CD14-positive monocyte (primary cell): ENCODE measurements at regions not wholly inside any gene's neighbourhood (a gene's known extent, or its start where the extent isn't known, plus 50 kb on each side); places are given as distances from the start of the nearest gene placed in this dataset.

Source experiments
- DNase-seq, 3 donors: peaks; one replicate each; pipeline ENCODE4 v3.0.0-alpha.2; 2011 to 2022
- H2AFZ ChIP-seq: 2 replicates; pipeline ENCODE4 v1.6.0; 2012; ENCODE audit warnings: mild to moderate bottlenecking, low read depth, low read length, inconsistent platforms; ENCODE audit not compliant: insufficient read depth, poor library complexity, severe bottlenecking
- H3K27ac ChIP-seq, 2 donors: 1 replicate in 1 of 2; 2 replicates in 1 of 2; pipeline ENCODE4 v1.5.1; 2012 to 2013; ENCODE audit warnings: low read length in 2 of 2, control low read depth in 1 of 2, inconsistent platforms in 1 of 2, low read depth in 1 of 2, mild to moderate bottlenecking in 1 of 2
- H3K27me3 ChIP-seq, 2 donors: one replicate each; pipeline versions ENCODE4 v1.6.0 to v1.6.1; 2011 to 2013; ENCODE audit warnings: low read length in 2 of 2; ENCODE audit not compliant: control insufficient read depth in 2 of 2, insufficient read depth in 2 of 2
- H3K36me3 ChIP-seq, 2 donors: replicated peaks in 1 of 2; 1 replicate in 1 of 2; 2 replicates in 1 of 2; pipeline versions ENCODE4 v1.5.1 to v1.6.1; 2012 to 2013; ENCODE audit warnings: low read length in 2 of 2, control low read depth in 1 of 2, inconsistent platforms in 1 of 2, mild to moderate bottlenecking in 1 of 2; ENCODE audit not compliant: insufficient read depth in 2 of 2, control insufficient read depth in 1 of 2
- H3K4me1 ChIP-seq, 2 donors: 1 replicate in 1 of 2; 2 replicates in 1 of 2; pipeline versions ENCODE4 v1.5.1 to v1.6.1; 2012 to 2013; ENCODE audit warnings: low read length in 2 of 2, control low read depth in 1 of 2, inconsistent platforms in 1 of 2, mild to moderate bottlenecking in 1 of 2, moderate library complexity in 1 of 2; ENCODE audit not compliant: insufficient read depth in 2 of 2, control insufficient read depth in 1 of 2
- H3K4me2 ChIP-seq: replicated peaks from 2 replicates; pipeline ENCODE3; 2012; ENCODE audit warnings: low read length, moderate library complexity, mild to moderate bottlenecking; ENCODE audit not compliant: poor library complexity, severe bottlenecking; ENCODE audit errors: extremely low read depth
- H3K4me3 ChIP-seq, 3 experiments: fragments of 200-600 bp in 1 of 3; sonication (generic) in 1 of 3; replicated peaks in 1 of 3; 1 replicate in 2 of 3; 2 replicates in 1 of 3; pipeline ENCODE4 v1.5.1; 2011 to 2013; ENCODE audit warnings: low read length in 3 of 3, mild to moderate bottlenecking in 3 of 3, control low read depth in 2 of 3, low read depth in 2 of 3, inconsistent platforms in 1 of 3, moderate library complexity in 1 of 3
- H3K79me2 ChIP-seq: 2 replicates; pipeline ENCODE4 v1.6.0; 2012; ENCODE audit warnings: mild to moderate bottlenecking, control low read depth, inconsistent platforms, low read length, moderate library complexity; ENCODE audit not compliant: insufficient read depth
- H3K9ac ChIP-seq: 2 replicates; pipeline ENCODE4 v1.6.0; 2017; ENCODE audit warnings: low read length, mild to moderate bottlenecking; ENCODE audit not compliant: insufficient read depth, poor library complexity, severe bottlenecking
- H3K9me3 ChIP-seq, 2 donors: replicated peaks in 1 of 2; 1 replicate in 1 of 2; 2 replicates in 1 of 2; pipeline versions ENCODE4 v1.5.1 to v1.6.1; 2012 to 2013; ENCODE audit warnings: low read length in 2 of 2, control low read depth in 1 of 2; ENCODE audit not compliant: control insufficient read depth in 1 of 2, insufficient read depth in 1 of 2
- H4K20me1 ChIP-seq: 2 replicates; pipeline ENCODE4 v1.6.0; 2012; ENCODE audit warnings: mild to moderate bottlenecking, low read length, control low read depth, moderate library complexity; ENCODE audit not compliant: insufficient read depth
- H3K27ac Mint-ChIP-seq, 7 donors: one replicate each; pipeline ENCODE4 v1.8.0; 2020; ENCODE audit warnings: mild to moderate bottlenecking in 7 of 7, mixed read lengths in 7 of 7, moderate library complexity in 6 of 7, inconsistent platforms in 2 of 7
- H3K27me3 Mint-ChIP-seq, 3 donors: one replicate each; pipeline ENCODE4 v1.8.0; 2021 to 2022; ENCODE audit warnings: low read depth in 3 of 3, mild to moderate bottlenecking in 3 of 3, mixed read lengths in 3 of 3, moderate library complexity in 3 of 3, inconsistent platforms in 1 of 3
- H3K36me3 Mint-ChIP-seq, 2 donors: one replicate each; pipeline ENCODE4 v1.8.0; 2020; ENCODE audit warnings: mixed read lengths in 2 of 2, inconsistent platforms in 1 of 2, mild to moderate bottlenecking in 1 of 2
- H3K4me1 Mint-ChIP-seq: one replicate; pipeline ENCODE4 v1.8.0; 2020; ENCODE audit warnings: mild to moderate bottlenecking, mixed read lengths
- H3K4me3 Mint-ChIP-seq, 2 donors: one replicate each; pipeline ENCODE4 v1.8.0; 2020; ENCODE audit warnings: mild to moderate bottlenecking in 2 of 2, mixed read lengths in 2 of 2, moderate library complexity in 1 of 2
- H3K9me3 Mint-ChIP-seq, 7 donors: one replicate each; pipeline ENCODE4 v1.8.0; 2020 to 2022; ENCODE audit warnings: mixed read lengths in 7 of 7, mild to moderate bottlenecking in 6 of 7, moderate library complexity in 6 of 7, inconsistent platforms in 2 of 7
- WGBS: methylation state at CpG from one replicate; pipeline ENCODE4 v1.1.5; 2013; ENCODE audit warnings: missing lambda C conversion rate; ENCODE audit not compliant: insufficient coverage; 5-methylcytosine and 5-hydroxymethylcytosine counted together
- intact Hi-C, 2 donors: fragments of 100-400 bp; cut with micrococcal nuclease; formaldehyde crosslinking; loops; one replicate each; pipeline versions ENCODE4 v1.15.0 to v1.15.1; 2023
- TF ChIP-seq, protein P1 (sequence below): fragments of 200-600 bp; IDR thresholded peaks from one replicate; pipeline ENCODE4 v1.8.0; 2022; ENCODE audit warnings: antibody characterized with exemption, mild to moderate bottlenecking

DNA sequence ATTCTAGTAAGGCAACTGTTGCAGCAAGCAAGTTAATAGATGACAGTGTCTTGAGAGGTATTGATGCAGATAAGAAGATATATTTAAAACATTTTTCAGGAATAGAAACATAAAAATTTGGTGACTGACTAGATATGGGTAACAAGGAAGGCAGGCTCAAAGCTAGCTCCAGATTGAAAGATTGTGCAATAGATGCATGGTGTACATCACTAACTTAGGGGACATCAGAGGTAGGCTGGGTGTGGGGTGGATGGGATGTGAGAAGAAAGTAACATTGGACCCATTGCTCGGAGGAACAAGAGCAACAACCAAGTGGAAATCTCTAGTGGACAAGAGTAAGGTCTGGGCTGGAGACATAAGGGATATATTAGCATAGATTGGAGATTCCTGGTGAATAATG lies 306.9 kb downstream of the MCTP2 start:
- no peak overlapping the region for H2AFZ ChIP-seq
- H3K4me1 ChIP-seq: no peaks in the 10 kb centered on the region
- DNase-seq: no peak
- TF ChIP-seq, protein P1, sequence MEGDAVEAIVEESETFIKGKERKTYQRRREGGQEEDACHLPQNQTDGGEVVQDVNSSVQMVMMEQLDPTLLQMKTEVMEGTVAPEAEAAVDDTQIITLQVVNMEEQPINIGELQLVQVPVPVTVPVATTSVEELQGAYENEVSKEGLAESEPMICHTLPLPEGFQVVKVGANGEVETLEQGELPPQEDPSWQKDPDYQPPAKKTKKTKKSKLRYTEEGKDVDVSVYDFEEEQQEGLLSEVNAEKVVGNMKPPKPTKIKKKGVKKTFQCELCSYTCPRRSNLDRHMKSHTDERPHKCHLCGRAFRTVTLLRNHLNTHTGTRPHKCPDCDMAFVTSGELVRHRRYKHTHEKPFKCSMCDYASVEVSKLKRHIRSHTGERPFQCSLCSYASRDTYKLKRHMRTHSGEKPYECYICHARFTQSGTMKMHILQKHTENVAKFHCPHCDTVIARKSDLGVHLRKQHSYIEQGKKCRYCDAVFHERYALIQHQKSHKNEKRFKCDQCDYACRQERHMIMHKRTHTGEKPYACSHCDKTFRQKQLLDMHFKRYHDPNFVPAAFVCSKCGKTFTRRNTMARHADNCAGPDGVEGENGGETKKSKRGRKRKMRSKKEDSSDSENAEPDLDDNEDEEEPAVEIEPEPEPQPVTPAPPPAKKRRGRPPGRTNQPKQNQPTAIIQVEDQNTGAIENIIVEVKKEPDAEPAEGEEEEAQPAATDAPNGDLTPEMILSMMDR: no peak
- H3K4me2 ChIP-seq: no peak overlapping the region
- H3K27me3 Mint-ChIP-seq: peaks cover 0 to 8% (median 3%) of the 10 kb centered on the region in 3 donors
- no peaks in the 10 kb centered on the region for H3K4me1 Mint-ChIP-seq
- no peaks in the 10 kb centered on the region for H3K9me3 ChIP-seq
- H3K4me3 ChIP-seq: no peak overlapping the region
- H3K36me3 Mint-ChIP-seq: no peaks in the 10 kb centered on the region
- no peak overlapping the region for H3K27ac ChIP-seq
- peaks cover 0 to 1% (median 0%) of the 10 kb centered on the region in 7 donors for H3K9me3 Mint-ChIP-seq
- no peaks in the 10 kb centered on the region for H3K27me3 ChIP-seq
- no peak overlapping the region for H3K27ac Mint-ChIP-seq
- H3K79me2 ChIP-seq: no peaks in the 10 kb centered on the region
- H4K20me1 ChIP-seq: no peaks in the 10 kb centered on the region
- no peak overlapping the region for H3K9ac ChIP-seq
- no peak overlapping the region for H3K4me3 Mint-ChIP-seq
- intact Hi-C loops: no loop called here
- no peaks in the 10 kb centered on the region for H3K36me3 ChIP-seq
- 0% methylated on average over 1 of the region's 1 CpG for WGBS

DNA sequence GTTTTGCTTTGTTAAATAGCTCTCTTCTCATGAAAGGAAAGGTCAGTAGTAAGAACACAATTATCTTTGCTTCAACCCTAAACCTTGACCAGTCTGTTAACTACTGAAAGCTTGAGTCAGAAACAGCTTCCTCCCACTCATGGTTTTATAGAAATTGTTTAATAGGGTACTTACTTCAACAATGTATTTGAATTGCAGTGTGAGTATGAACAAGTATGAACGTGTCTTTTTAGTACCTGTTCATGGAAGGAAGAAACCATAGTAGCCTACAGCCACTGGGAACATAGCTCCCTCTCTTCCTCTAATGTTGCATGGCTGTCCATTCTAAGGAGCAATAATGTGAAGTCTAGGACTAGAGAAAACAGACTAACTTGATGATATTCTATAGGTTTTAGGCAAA lies 311.0 kb downstream of the MCTP2 start:
- Histone ChIP-seq H3K36me3 (no peaks in the 10 kb centered on the region), H3K27ac (no peak overlapping the region), H3K9ac (no peak overlapping the region), H3K27me3 (no peaks in the 10 kb centered on the region), H2AFZ (no peak overlapping the region), H3K9me3 (no peaks in the 10 kb centered on the region), H3K4me2 (no peak overlapping the region), H3K79me2 (no peaks in the 10 kb centered on the region), H4K20me1 (no peaks in the 10 kb centered on the region), H3K4me1 (no peaks in the 10 kb centered on the region), H3K4me3 (no peak overlapping the region)
- Mint-ChIP-seq H3K4me1 (no peaks in the 10 kb centered on the region), H3K36me3 (no peaks in the 10 kb centered on the region), H3K9me3 (peaks cover 0 to 1% (median 0%) of the 10 kb centered on the region in 7 donors), H3K4me3 (no peak overlapping the region), H3K27ac (no peak overlapping the region), H3K27me3 (peaks cover 0 to under 1% (median 0%) of the 10 kb centered on the region in 3 donors)
- WGBS: no CpG with 5 or more reads among the region's 1 CpG
- TF ChIP-seq, protein P1: no peak
- no peak for DNase-seq
- intact Hi-C loops: no loop called here
